Right hindlimb (tissue), 1 donor: ENCODE measurements at regions not wholly inside any gene's neighbourhood (a gene's known extent, or its start where the extent isn't known, plus 50 kb on each side); places are given as distances from the start of the nearest gene placed in this dataset.
"Not testable (repeated sequence)": the region's sequence is repeated elsewhere in the genome, so short reads cannot be mapped to it uniquely, and the experiment has no call there.

Source experiments
- DNase-seq: peaks from one replicate; pipeline ENCODE4 v3.0.0-alpha.2; 2018

DNA sequence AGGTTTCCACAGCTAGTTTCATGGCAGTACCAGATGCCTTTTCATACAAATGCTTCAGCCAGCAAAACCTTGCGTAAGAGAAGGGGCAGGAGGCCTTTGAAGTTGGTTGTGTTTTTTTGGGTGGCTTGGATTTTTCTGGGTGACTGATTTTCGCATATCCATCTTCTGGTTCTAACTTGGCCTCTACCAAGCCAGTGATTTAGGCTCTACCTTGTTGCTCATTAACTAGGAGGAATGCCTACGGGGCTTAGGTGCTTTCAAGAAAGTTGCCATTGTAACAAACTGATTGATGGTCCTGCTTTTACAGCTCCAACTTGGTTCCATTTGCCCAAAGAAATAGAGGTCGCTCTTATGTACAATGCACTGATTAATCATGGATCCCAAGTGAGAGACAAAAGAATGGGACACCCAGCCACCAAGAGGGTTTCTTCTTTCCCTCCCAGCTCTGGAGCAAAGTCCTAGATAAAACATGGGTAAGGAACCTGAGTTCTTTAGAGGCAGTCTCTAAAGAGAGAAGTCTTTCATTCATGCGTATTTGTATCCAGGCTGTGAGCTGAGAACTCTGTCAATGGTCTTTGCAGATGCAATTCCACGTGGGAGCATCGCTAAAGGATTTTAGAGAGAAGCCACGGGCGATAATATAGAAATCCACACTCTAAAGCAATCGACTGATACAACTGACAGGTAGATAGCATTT lies 92.1 kb upstream of the FGFR2 start:
- DNase-seq = no peak

DNA sequence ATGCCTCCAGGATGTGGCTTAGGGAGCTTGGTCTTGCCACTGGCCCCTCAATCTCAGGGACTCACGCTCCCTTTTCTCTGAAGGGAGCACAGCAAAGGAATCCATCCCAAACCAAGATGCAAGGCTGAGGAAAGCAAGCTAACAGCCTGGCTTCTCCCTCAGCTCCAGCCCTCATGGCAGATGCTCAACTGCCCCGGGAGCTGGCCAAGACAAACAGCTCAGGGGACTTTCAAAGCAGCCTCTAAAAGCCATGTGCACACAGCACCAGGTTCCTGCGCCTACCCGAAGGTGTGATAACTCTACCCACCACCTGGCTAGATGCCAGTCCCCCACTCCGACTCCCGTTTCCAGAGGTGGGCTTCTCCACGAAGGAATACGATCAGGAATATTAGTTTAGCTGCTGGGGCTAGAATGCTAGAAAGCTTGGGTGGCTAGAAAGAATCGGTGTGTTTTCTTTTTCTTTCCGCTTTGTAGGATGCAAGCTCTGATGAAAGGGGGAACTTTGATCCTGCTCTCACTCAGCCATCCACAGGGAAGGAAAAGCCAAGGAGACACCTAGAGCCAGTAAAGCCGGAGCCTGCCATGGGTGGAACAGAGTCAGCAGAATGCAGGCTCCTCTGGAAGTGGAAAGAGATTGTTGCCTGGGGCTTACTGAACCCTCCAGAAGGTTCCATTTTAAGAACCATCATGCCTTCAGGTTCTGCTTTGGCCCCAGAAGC lies 89.0 kb upstream of the FGFR2 start:
- DNase-seq = peak; percentile 67

DNA sequence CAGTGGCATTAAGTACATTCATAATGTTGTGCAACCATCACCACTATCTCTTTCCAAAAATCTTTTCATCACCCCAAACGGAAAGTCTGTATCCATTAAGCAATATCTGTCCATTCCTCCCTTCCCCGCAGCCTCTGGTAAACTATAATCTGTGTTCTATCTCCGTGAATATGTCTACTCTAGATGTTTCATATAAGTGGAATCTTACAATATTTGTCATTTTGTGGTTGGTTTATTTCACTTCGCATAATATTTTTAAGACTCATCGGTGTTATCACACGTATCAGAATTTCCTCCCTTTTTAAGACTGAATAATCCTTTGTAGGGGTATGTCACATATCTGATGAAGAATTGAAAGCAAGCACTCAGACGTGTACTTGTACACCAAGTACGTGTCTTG lies 86.0 kb upstream of the FGFR2 start:
- no peak for DNase-seq

DNA sequence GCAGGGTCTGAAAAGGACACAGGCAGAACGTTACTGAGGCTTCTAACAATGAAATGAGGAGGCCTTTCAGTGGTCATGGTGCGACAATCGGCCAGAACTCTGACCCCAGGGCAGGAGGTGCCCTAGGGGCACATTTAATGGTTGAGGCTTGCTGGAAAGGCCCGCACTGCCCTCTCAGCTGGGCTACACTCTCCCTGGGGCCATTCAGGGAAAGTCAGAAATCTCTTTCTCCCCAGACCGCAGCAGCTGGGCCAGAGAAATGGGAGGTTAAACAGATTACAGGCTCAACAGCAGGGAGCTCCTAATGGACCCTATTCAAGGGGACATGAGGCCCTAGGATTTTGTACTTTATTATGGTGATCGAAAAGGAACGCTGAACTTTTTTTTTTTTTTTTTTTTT lies 85.6 kb upstream of the FGFR2 start:
- DNase-seq = no peak

DNA sequence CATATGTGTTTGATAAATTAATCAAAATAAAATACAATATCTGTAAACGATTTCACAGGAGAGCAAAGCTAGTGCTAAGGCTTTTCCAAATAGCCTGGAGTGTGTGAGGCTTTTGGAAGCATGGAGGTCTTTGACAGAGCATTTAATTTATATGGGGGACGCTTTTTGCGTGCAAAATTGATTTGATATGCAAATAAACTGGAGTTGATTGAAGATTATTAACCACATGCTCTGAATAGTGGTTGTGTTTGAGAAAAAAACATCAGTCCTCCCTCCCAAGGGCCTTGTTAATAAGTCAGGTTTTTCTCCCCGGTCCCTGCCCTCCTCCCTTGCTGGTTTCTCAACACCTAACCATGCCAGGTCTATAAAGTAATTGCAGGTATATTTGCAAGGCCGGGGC lies 85.1 kb upstream of the FGFR2 start:
- DNase-seq = no peak

DNA sequence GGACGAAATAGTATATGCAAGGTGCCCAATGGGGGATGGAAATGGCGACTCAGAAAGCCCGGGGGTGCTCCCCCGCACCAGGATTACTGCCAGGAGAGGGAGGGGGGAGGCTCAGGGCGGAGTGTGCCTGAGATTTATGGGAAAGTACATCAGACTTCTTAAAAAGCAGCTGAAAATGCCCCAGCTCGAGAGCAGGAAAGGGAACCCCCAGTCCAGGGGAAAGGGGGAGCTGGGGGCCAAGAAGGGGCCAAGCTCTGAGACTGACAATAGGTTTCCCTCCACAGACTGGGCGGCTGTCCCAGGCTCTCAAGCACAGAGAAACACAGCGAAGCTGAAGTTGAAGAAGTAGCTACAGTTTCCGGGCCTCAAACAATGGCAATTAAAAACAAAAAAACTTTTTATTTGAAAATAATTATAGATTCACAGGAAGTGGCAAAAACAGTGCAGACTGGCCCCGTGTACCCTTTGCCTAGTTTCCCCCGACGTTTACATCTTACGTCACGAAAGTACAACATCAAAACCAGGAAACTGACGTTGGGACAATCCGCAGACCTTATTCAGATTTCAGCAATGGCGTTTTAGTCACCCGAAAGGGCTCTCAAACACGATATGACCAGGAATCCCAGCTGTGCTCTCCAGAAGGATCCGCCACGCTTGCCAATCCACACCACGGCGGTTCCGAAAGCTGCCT lies 83.9 kb upstream of the FGFR2 start:
- DNase-seq = no peak

DNA sequence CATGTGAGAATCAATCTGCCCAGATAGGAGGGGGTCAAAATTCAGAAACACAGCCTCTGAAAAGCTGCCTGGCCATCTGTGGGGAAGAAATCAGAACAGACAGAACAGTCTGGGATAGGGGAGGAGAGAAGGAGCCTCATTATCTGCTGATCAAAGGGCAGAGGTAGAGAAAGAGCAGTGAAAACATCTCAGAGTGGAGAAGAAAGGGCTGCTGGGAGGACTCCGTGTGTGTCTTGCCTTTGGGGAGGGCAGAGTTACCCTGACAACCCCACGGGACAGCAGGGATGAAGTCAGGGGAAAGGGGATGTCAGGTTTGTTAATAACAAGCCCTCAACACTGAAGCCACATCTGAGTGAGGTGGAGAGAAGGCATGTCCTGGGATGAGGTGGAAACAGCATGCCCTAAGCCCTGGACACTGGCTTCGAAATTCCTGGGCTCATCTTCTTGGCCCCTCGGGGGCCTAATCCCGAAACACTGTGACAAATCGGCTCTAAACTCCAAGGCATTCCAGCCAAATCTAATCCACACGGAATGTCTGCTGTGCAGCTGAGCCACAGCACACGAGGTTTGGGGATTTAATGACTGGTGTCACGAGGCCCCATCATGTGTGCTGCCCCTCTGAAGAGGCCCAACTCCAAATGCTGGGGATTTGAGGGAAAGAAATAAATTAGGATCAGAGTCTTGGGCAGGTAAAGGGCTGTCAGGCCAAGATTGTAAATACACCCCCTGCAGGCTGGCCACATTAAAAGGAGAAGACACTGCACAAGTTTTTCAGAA lies 82.8 kb upstream of the FGFR2 start:
- no peak for DNase-seq

DNA sequence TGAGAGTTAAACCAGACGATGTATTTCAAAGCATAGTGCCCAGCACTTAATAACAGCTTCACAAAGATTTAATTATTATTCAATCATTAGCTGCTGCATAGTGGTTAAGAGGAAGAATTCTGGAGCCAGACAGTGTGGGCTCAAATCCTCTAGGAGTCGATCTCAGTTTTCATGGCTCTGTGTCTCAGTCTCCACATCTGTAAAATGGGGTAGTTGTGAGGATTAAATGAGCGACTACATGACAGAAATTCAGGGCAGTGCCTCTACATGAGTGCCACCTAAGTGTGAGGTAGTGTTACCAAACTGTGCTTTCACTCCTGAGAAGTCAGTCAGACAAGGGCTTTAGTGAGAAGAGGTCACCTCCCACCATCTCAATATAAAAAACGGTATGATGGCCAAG lies 81.7 kb upstream of the FGFR2 start:
- DNase-seq = no peak

DNA sequence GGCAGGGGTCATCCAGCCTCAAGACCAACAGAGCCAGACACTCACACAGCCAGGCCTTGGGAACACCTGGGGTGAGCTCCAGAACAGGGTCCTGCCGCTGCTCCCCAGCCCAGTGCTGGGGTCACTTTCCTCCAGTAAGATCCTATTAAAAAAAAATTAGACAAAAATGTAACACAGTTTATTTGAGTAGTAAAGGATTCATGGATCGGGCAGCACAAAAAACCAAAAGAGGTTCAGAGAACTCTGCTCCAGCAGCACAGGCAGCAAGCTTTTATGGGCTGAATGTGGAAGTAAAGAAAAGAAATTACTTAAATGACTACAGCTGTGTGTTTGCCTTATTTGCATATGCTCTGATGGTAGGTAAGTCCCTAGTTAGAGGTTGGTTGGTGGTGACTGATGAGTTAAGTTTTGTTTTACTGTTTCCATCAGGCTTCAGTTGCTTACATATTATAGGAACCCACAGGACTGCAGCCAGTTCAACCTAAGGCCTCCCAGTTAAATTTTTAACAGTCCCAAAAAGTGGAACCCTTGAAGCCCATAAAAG lies 80.5 kb upstream of the FGFR2 start:
- DNase-seq = no peak

DNA sequence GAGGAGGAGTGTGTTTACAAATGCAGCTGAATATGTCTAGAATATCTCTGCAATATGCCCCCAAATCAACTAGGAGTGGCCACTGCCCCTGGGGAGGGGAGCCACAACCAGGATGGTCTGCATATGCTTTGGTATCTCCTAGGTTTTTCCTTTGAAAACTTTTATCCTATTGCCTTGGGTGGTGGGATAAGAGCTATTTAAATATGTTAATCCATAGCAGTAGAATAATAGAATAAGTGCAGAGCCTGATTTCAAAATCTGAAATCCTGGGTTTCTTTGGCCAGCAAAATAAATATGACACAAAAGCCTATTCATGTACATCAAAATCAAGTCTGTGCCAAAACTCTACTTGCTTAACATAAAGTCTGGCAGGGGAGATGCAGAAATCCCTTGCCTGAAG lies 79.6 kb upstream of the FGFR2 start:
- DNase-seq = no peak

DNA sequence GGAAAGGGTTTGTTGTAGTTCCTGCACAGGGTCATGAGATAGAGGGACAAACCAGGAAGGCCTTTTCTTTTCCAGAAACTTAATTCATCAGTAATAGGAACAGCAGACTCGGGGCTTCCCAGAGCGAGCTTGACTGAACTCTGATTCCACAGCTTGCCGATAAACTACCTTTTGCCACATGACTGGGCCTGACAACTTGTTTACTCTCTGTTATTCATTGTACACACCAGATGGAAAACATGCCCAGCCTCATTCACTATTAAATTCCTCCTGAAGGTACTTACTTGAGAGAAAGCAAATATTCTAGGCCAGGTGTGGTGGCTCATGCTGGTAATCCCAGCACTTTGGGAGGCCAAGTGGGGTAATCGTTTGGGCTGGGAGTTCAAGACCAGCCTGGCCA lies 77.1 kb upstream of the FGFR2 start:
- DNase-seq = no peak

DNA sequence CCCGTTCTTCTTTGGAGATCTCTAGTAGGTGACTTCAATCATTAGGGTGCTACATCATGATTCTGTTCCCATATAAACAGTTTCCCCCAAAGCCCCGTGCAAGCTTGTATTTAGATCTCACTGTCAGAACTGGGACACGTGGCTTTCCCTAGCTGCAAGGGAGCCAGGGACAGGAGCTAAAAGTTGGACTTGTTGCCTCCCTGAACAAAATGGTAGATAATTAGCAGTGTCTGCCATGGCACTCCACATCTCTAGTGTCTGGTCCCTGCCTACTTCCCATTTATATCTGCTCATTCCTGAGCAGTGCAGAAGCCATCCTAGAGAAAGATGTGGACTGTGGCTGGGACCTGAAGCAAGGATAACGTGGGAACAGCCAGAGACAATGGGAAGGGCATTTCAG lies 76.6 kb upstream of the FGFR2 start:
- DNase-seq = no peak

DNA sequence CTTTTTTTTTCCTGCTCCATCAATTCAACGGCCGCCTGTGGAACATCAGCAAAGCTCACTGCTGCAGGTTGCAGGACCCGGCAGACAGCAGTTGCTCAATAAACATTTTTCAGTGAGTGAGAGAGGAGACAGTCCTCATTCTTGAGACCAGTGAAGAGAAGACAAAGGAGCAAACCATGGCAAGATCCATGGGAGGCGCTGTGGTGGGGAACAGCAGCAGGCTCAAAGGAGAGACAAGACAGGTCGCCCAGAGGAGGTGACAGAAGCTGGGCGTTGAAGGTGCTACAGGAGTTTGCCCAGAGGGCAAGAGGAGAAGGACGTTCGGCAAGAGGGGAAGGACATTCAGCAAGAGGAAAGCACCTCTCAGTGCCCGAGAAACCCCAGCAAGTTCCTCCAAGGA lies 74.5 kb upstream of the FGFR2 start:
- DNase-seq = no peak

DNA sequence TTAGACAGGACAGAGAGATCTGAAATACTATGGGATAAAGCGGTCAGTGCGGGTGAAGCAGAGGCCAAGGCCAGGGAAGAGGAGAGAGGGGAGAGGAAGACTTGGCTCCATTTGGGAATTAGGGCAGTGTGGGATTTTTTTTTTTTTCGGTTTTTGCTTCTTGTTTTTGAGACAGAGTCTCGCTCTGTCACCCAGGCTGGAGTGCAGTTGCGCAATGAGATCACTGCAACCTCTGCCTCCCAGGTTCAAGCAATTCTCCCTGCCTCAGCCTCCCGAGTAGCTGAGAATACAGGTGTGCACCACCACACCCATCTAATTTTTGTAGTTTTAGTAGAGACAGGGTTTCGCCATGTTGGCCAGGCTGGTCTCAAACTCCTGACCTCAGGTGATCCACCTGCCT lies 71.6 kb upstream of the FGFR2 start:
- not testable (repeated sequence) for DNase-seq

DNA sequence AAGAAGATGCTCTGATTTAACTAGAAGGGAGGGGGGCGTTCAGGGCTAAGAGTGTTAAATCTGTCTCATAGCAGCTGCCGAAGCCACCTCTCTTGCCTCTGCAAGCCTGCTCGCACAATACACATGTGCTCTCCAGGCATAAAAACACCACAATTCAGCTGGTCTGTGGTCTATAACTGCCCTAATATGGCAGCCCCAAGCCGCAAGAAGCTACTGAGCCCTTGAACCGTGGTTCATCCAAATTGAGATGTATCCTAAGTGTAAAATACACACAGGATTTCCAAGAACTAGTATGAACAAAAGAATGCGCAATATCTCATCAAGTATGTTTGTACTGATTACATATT lies 70.8 kb upstream of the FGFR2 start:
- DNase-seq = no peak

DNA sequence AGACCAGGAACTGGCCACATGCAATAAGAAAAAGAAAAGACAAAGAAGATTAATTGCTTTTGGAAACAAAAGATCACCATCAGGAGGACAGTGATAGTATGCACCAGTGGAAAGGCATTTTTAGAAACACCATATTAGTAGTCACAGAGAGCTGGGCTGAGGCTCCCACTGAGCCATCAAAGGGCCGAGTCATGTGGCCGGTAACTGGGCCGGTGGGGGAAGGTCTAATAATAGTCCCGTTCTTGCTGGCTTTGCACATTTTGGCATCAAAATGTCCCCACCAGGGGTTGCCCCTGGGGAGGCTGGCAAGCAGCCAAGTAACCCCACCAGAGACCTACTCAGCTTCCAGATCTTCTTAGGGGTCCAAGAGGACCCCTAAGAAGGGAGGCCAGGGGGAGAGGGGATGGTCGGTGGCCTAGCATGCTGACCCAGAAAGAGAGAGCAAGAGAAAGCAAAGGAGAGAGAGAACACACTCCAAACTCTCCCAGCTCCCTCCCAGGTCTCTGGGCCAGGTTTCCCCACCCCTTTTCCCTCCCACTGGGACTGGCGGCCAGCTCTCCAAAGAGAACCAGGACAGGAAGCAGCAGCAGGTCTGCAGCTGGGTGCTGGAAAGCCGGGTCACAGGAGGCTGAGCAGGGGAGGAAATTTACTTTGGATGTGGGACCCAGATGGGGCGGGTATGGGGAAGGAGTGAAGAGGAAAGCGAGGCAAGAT lies 70.2 kb upstream of the FGFR2 start:
- DNase-seq = peak; percentile 54

DNA sequence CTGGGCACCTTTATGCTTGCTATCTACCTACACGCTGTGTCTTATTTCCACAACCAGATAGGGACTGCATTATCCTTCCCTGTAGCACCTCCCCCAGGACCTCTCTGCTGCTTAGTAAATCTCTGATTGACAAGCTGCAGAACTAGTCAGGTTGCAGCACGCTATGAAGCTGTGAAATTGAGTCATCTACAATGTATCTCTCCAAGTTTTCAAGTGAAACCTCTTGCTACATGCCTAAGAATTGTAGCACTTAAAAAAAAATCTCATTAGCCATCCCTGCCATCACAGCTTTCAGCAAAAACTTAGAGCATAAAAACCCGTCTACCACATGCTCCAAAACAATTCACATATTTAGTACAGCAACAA lies 69.7 kb upstream of the FGFR2 start:
- no peak for DNase-seq

DNA sequence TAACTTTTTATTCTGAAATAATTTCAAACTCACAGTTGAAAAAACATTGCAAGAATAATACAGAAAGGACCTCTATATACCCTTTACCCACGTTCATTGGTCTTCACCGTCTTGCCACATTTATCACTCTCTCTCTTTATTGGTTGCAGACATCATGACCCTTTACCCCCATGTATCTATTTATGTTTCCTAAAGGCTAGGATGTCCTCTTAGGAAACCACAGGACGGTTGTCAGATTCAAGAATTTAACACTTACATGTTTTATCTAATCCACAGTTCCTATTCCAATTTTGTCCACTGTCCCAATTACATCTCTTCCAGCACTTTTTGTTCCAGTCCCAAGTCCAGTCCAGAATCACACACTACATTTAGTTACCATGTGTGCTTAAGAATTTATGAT lies 67.6 kb upstream of the FGFR2 start:
- DNase-seq = no peak

DNA sequence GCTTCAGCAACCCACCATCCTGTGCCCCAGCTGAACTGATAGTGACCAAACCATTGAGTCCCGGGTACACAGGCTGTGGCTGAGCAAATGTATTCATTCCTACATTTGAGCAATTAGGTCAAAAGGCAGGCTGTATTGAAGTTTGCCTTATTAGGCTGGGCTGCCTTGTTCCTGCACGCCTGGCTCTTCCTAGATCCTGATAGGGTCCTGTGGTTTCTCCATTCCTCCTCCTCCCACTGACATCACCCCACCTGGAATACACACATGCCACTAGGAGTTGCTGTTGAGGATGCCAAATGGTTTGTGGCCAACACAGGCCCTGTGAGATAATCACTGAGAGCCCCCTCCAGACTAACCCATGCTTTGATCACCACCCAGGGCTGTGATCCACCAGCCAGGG lies 66.4 kb upstream of the FGFR2 start:
- DNase-seq = no peak

DNA sequence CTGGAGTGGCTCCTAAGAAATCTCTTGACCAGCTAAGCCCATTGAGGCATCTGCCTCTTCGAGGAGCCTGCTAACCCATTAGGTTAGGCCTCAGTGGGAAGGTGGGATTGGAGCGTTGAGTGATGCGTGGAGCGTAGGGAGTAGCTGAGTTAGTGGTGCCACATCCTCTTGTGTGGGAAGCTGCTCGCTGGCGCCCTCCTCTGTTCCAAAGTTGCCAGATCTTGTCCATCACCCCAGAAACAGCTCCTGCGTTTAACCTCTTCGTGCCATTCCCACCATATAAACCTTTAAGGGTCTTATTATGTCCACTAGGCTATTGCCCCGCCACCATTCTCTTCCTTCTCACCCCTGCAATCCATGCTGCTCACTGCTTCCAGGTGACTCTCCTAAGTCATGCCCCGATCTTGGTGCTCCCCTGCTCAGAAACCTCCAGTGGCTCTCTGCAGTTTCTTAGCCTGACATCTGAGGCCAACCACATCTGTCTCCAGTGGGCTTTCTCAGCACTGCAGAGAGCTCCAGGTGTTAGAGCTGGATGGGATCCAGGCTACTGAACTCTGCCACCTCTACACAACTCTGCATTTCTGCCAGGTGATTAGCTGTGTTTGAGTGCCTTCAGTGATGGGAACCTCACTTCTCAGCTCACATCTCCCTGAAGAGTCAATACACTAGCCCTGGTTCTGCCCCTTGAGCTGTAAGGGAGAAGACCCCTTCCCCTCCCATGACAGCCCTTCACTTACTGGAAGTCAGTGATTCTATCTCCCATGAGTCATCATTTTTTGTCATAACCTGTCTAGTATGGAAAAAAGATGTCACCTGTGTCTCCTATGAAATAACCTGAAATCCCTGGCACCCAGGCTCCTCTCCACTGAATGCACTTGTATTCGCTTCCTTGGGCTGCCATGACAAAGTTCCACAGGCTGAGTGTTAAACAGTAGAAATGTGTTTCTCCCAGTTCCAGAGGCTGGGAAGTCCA lies 65.0 kb upstream of the FGFR2 start:
- no peak for DNase-seq

DNA sequence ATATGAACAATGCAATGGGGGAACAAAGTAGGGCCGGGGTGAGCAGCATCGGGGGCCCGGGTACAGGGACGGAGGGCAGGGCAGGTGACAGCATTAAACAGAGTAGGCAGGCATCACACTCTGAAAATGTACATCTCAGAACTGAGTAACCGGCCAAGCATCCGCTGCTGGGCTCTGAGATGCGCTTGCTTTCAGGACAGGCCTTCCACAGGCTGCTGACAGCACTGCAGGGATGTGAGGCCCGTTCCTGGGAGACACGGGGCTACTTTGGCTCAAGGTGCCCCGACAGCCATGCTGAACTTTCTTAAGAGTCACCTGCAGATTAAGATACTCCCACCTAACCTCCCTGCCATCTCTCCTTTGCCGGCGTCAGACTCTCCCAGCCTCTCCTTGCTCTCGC lies 64.3 kb upstream of the FGFR2 start:
- DNase-seq = no peak

DNA sequence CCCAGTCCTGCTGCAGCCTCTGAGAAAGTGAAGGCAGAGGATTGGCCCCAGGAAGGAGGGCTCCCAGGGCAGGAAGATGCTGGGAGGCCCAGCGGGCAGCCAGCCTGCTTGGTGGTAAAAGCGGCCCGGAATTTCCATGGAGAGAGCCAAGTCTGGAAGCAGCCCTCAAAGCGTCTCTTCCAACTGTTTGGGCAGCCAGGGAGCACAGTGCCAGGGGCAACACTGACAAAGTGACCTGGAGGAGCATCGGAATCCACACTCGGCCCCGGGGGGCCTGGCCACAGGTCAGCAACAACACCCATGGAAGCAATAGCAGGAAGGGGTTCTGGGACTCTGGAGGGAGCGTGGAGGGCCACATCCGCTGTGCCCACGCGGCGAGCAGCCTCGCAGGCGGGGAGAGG lies 63.2 kb upstream of the FGFR2 start:
- DNase-seq = peak; percentile 38
